PC-9 (cell line): ENCODE measurements at regions not wholly inside any gene's neighbourhood (a gene's known extent, or its start where the extent isn't known, plus 50 kb on each side); places are given as distances from the start of the nearest gene placed in this dataset.

Source experiments
- BruUV-seq: library from RNA; stranded (reverse); fragments of 400-500 nt; replicated peaks from 2 replicates; lab custom pipeline; 2021; lab: Mats Ljungman, UMichigan
- CTCF ChIA-PET: fragments of 300-600 bp; sonication (Branson Sonifier 250); formaldehyde crosslinking; loops from one replicate; lab custom pipeline; 2022; ENCODE audit warnings: antibody characterized with exemption; lab: Charles Lee
- POLR2A ChIA-PET: fragments of 300-600 bp; sonication (Branson Sonifier 250); formaldehyde crosslinking; loops from one replicate; lab custom pipeline; 2022; ENCODE audit warnings: antibody characterized with exemption; ENCODE audit not compliant: unreplicated experiment; lab: Charles Lee
- DNase-seq, 2 experiments: peaks; one replicate each; pipeline versions ENCODE4 v3.0.0 to v3.0.0-alpha.2; 2015 to 2022; ENCODE audit warnings: mixed read lengths in 1 of 2
- H2AFZ ChIP-seq: fragments of 200-600 bp; sonication (generic); 2 replicates; pipeline ENCODE4 v1.8.1; 2017; ENCODE audit warnings: antibody characterized with exemption
- H3F3A ChIP-seq: fragments of 200-600 bp; sonication (generic); 2 replicates; pipeline ENCODE4 v1.8.1; 2017; ENCODE audit warnings: antibody characterized with exemption, mild to moderate bottlenecking, low read depth; ENCODE audit not compliant: insufficient read depth
- H3K27ac ChIP-seq: fragments of 200-600 bp; sonication (generic); 2 replicates; pipeline ENCODE4 v1.6.1; 2016; ENCODE audit warnings: mixed run types
- H3K27me3 ChIP-seq: fragments of 200-600 bp; sonication (generic); 2 replicates; pipeline ENCODE4 v1.6.1; 2016; ENCODE audit warnings: low read depth, mixed run types; ENCODE audit not compliant: insufficient read depth
- H3K36me3 ChIP-seq: fragments of 200-600 bp; sonication (generic); 2 replicates; pipeline ENCODE4 v1.6.1; 2016; ENCODE audit warnings: low read depth, mixed run types
- H3K4me1 ChIP-seq: fragments of 200-600 bp; sonication (generic); replicated peaks from 2 replicates; pipeline ENCODE4 v1.6.1; 2016; ENCODE audit warnings: mixed run types; ENCODE audit not compliant: insufficient read depth
- H3K4me2 ChIP-seq: fragments of 200-600 bp; sonication (generic); 2 replicates; pipeline ENCODE4 v1.6.1; 2017; ENCODE audit warnings: mixed run types
- H3K4me3 ChIP-seq: fragments of 200-600 bp; sonication (generic); 2 replicates; pipeline ENCODE4 v1.6.1; 2016; ENCODE audit warnings: mixed run types
- H3K79me2 ChIP-seq: fragments of 200-600 bp; sonication (generic); 2 replicates; pipeline ENCODE4 v1.6.1; 2017; ENCODE audit warnings: low read depth, mixed run types
- H3K9me2 ChIP-seq: fragments of 200-600 bp; sonication (generic); 2 replicates; pipeline ENCODE4 v1.8.1; 2017; ENCODE audit warnings: mild to moderate bottlenecking; ENCODE audit not compliant: insufficient read depth
- H3K9me3 ChIP-seq: fragments of 200-600 bp; sonication (generic); 2 replicates; pipeline ENCODE4 v1.8.1; 2016; ENCODE audit warnings: low read depth; ENCODE audit not compliant: insufficient read depth
- H4K20me1 ChIP-seq: fragments of 200-600 bp; sonication (generic); 2 replicates; pipeline ENCODE4 v1.8.1; 2017; ENCODE audit not compliant: insufficient read depth
- CTCF ChIP-seq: fragments of 200-600 bp; sonication (generic); conservative IDR thresholded peaks from 2 replicates; pipeline ENCODE4 v1.6.1; 2017; ENCODE audit warnings: mixed run types, antibody characterized with exemption, mild to moderate bottlenecking, moderate library complexity
- EZH2 ChIP-seq: fragments of 200-600 bp; sonication (generic); IDR thresholded peaks from 2 replicates; pipeline ENCODE4 v1.8.0; 2017; ENCODE audit warnings: antibody characterized with exemption, low read depth
- intact Hi-C: fragments of 100-400 bp; cut with micrococcal nuclease; formaldehyde crosslinking; loops from one replicate; pipeline ENCODE4 v1.10.0; 2022; ENCODE audit not compliant: unreplicated experiment

GRCh38 chr1:36737038-36737555, 254.4 kb upstream of the CSF3R start:
- Histone ChIP-seq H3K4me3 (no peak overlapping the region), H3F3A (no peaks in the 10 kb centered on the region), H3K79me2 (no peaks in the 10 kb centered on the region), H3K27me3 (peaks cover 38% of the 10 kb centered on the region), H3K9me3 (no peaks in the 10 kb centered on the region), H4K20me1 (no peaks in the 10 kb centered on the region), H3K4me2 (no peak overlapping the region), H3K9me2 (no peaks in the 10 kb centered on the region), H3K27ac (no peak overlapping the region), H3K36me3 (no peaks in the 10 kb centered on the region), H3K4me1 (no peaks in the 10 kb centered on the region), H2AFZ (no peak overlapping the region)
- no peak for TF ChIP-seq CTCF
- TF ChIP-seq EZH2: no peak
- intact Hi-C loops: no loop called here
- ChIA-PET POLR2A (interaction anchor here (0.7 kb wide), 1 partner anchor 22 kb away, joined by 5 read pairs; no protein-coding TSS in a partner anchor), CTCF (no interaction called here)
- DNase-seq: no peak
- BruUV-seq: no TSS peak

- no peak for DNase-seq
- Histone ChIP-seq H3K4me2 (no peak overlapping the region), H3K4me1 (no peaks in the 10 kb centered on the region), H3K27me3 (peaks cover 38% of the 10 kb centered on the region), H3K4me3 (no peak overlapping the region), H3K9me2 (no peaks in the 10 kb centered on the region), H2AFZ (no peak overlapping the region), H4K20me1 (no peaks in the 10 kb centered on the region), H3K27ac (no peak overlapping the region), H3F3A (no peaks in the 10 kb centered on the region), H3K79me2 (no peaks in the 10 kb centered on the region), H3K36me3 (no peaks in the 10 kb centered on the region), H3K9me3 (no peaks in the 10 kb centered on the region)
- ChIA-PET POLR2A (interaction anchor here (0.7 kb wide), 1 partner anchor 23 kb away, joined by 5 read pairs; no protein-coding TSS in a partner anchor), CTCF (no interaction called here)
- no TSS peak for BruUV-seq
- TF ChIP-seq CTCF: no peak
- no peak for TF ChIP-seq EZH2
- intact Hi-C loops: no loop called here
Measured at GRCh38 chr1:36735939-36736730, 253.4 kb upstream of the CSF3R start.

DNA sequence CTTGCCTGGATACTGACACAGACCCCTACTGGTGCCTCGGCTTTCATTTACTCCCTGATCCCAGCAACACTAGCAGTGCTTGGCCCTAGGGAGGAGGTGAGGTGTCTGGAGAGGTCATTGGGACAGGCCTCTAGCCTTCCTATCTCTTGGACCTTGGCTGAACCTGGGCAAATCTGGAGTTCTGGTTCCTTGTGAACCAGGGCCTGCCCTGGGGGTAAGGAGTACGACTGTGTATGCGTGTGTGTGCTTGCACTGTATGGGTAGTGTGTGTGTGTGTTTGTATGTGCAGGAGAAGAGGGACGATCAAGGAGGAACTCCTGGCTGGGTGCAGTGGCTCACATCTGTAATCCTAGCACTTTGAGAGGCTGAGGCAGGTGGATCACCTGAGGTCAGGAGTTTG, 252.7 kb upstream of the CSF3R start:
- BruUV-seq: no TSS peak
- H3K9me2 ChIP-seq: no peaks in the 10 kb centered on the region
- H3F3A ChIP-seq: no peaks in the 10 kb centered on the region
- H3K79me2 ChIP-seq: no peaks in the 10 kb centered on the region
- TF ChIP-seq CTCF (no peak), EZH2 (no peak)
- H3K27ac ChIP-seq: no peak overlapping the region
- H3K9me3 ChIP-seq: no peaks in the 10 kb centered on the region
- H2AFZ ChIP-seq: no peak overlapping the region
- H4K20me1 ChIP-seq: no peaks in the 10 kb centered on the region
- no peak overlapping the region for H3K4me3 ChIP-seq
- CTCF ChIA-PET: no interaction called here
- H3K36me3 ChIP-seq: no peaks in the 10 kb centered on the region
- H3K27me3 ChIP-seq: peaks cover 38% of the 10 kb centered on the region
- H3K4me2 ChIP-seq: no peak overlapping the region
- no peak for DNase-seq
- intact Hi-C loops: no loop called here
- H3K4me1 ChIP-seq: peaks cover 5% of the 10 kb centered on the region
- POLR2A ChIA-PET: no interaction called here
